GM12864 (cell line): ENCODE measurements at regions not wholly inside any gene's neighbourhood (a gene's known extent, or its start where the extent isn't known, plus 50 kb on each side); places are given as distances from the start of the nearest gene placed in this dataset.

ENCODE experiments used
- DNase-seq: peaks from one replicate; pipeline ENCODE4 v3.0.0-alpha.2; 2011; ENCODE audit warnings: low read depth
- H3K4me3 ChIP-seq: 2 replicates; pipeline ENCODE4 v1.5.1; 2011; ENCODE audit warnings: mild to moderate bottlenecking, low read depth, low read length, control low read depth
- CTCF ChIP-seq: IDR thresholded peaks from 2 replicates; pipeline ENCODE4 v1.5.1; 2011; ENCODE audit warnings: low read depth, mild to moderate bottlenecking, moderate library complexity, low read length, control low read depth, inconsistent platforms; ENCODE audit errors: missing control alignments

DNA sequence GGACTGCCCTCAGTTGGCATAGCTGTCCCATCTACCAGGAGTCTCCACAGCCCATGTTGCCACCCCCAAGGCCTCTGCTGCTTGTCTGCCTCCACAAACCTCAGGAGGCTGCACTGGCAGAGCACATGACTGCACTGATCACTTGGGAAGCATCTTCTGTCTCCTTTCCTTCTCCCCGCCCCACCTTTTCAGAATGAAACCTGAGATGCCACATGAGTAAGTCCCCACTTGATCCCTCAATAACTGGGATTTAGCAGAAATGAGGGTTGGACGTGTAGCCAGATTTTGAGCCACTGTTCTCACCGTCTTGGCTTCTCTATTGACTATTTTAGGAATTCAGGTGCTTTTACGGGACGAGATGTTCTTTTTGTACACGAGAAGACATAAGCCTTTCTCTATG, 328.4 kb downstream of the CDC5L start:
- H3K4me3 ChIP-seq = no peak overlapping the region
- TF ChIP-seq CTCF = no peak
- DNase-seq = no peak

GRCh38 chr6:44717431-44717830, 329.9 kb downstream of the CDC5L start:
- DNase-seq = no peak
- no peak overlapping the region for H3K4me3 ChIP-seq
- TF ChIP-seq CTCF = no peak

DNA sequence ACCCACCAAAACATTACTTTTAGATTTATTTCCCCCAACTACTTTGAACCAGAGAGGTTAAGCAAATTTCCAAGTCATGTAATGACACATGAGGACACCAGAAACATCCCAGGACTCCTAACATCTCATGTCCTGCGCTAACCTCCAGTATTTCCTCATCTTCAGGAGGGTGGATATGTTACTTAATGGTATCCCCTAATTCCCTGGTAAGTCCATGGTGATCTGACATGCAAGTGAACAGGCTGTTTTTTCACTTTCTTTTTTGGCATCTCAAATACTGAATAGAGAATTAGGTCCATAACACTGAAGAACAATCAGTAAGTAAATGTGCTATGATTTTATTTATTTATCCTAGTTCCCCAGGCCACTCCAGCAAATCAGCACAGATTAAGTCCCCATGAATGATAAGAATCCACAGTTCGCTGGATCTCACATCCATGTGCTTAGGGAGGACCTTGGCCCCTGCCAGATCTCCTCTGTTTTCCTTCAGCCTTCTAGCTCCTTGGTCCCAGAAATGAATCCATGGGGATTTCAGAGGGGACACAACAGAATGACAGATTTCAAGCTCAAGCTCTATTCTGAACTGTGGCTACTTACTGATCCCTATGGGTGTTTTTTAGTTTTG, 334.6 kb downstream of the CDC5L start:
- H3K4me3 ChIP-seq = no peak overlapping the region
- no peak for TF ChIP-seq CTCF
- DNase-seq = no peak

- no peak for DNase-seq
- TF ChIP-seq CTCF = no peak
- H3K4me3 ChIP-seq = no peak overlapping the region
Observed at GRCh38 chr6:44722736-44723135, 335.2 kb downstream of the CDC5L start.

DNA sequence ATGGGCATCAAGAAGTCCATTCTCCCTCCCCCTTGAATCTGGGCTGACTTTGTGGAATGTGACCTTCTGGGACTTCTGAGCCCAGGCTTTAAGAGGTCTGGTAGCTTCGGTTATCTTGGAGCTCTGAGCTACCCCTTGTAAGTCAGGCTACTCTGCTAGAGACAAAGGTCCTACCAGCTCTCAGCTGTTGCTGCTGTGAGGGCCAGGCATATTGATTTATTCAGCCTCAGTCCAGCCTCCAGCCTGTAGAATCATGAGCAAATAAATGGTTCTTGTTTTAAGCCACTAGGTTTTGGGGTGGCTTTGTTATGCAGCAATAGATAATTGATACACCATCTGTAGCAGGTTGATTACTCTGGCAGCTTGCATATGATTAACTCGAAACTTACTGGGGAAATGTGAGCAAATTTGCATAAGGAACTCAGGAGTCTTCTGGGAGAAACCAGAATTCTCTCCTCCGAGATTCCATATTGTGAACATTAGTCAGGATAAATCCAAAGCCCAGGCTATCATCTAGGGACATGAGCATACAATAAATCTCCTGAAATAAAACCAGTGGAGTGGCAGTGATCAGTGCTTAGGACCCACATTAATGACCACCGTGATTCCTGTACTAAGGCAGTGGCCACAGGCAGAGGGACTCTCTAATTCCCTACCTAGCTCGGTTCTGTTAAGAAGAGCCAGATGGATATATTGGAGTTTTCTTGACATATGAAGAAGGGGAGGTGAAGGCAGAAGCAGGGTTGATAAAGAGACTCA, 336.1 kb downstream of the CDC5L start:
- DNase-seq = no peak
- no peak overlapping the region for H3K4me3 ChIP-seq
- TF ChIP-seq CTCF = no peak

- no peak for TF ChIP-seq CTCF
- H3K4me3 ChIP-seq = no peak overlapping the region
- DNase-seq = no peak
Observed at GRCh38 chr6:44725070-44725469, 337.6 kb downstream of the CDC5L start.
